ENCODE measurements at regions not wholly inside any gene's neighbourhood (a gene's known extent, or its start where the extent isn't known, plus 50 kb on each side); places are given as distances from the start of the nearest gene placed in this dataset.

- DNase-seq, result no peak
Observed at GRCh38 chr5:4348919-4349318, 753.3 kb downstream of the IRX1 start.

- no peak for DNase-seq
Observed at GRCh38 chr5:4356201-4356600, 760.6 kb downstream of the IRX1 start.

GRCh38 chr5:4359847-4360246 is 764.2 kb downstream of the IRX1 start:
- DNase-seq, result no peak

- DNase-seq, result no peak
Observed at GRCh38 chr5:4361753-4362152, 766.1 kb downstream of the IRX1 start.

GRCh38 chr5:4362411-4362810 is 766.8 kb downstream of the IRX1 start:
- no peak for DNase-seq

- no peak for DNase-seq
Observed at GRCh38 chr5:4363045-4363444, 767.4 kb downstream of the IRX1 start.

GRCh38 chr5:4366628-4367027 is 771.0 kb downstream of the IRX1 start:
- DNase-seq, result no peak

- DNase-seq, result no peak
Observed at GRCh38 chr5:4370218-4370617, 769.9 kb upstream of the ADAMTS16 start.

GRCh38 chr5:4372481-4372880 is 767.6 kb upstream of the ADAMTS16 start:
- DNase-seq, result no peak

- DNase-seq, result no peak
Observed at GRCh38 chr5:4373051-4373820, 766.9 kb upstream of the ADAMTS16 start.

GRCh38 chr5:4374866-4375265 is 765.3 kb upstream of the ADAMTS16 start:
- no peak for DNase-seq

GRCh38 chr5:4375640-4376039 is 764.5 kb upstream of the ADAMTS16 start:
- DNase-seq, result no peak

GRCh38 chr5:4383102-4383501 is 757.0 kb upstream of the ADAMTS16 start:
- no peak for DNase-seq

- DNase-seq, result no peak
Observed at GRCh38 chr5:4383518-4384198, 756.5 kb upstream of the ADAMTS16 start.

GRCh38 chr5:4384649-4385048 is 755.5 kb upstream of the ADAMTS16 start:
- no peak for DNase-seq

- no peak for DNase-seq
Observed at GRCh38 chr5:4386152-4386551, 754.0 kb upstream of the ADAMTS16 start.

- no peak for DNase-seq
Observed at GRCh38 chr5:4387290-4387689, 752.8 kb upstream of the ADAMTS16 start.

- DNase-seq, result no peak
Observed at GRCh38 chr5:4395752-4396151, 744.4 kb upstream of the ADAMTS16 start.

- DNase-seq, result no peak
Observed at GRCh38 chr5:4405614-4406219, 734.4 kb upstream of the ADAMTS16 start.

- DNase-seq, result no peak
Observed at GRCh38 chr5:4410151-4410550, 730.0 kb upstream of the ADAMTS16 start.

GRCh38 chr5:4411664-4412063 is 728.5 kb upstream of the ADAMTS16 start:
- DNase-seq, result no peak

- no peak for DNase-seq
Observed at GRCh38 chr5:4413996-4414395, 726.1 kb upstream of the ADAMTS16 start.

GRCh38 chr5:4418084-4418483 is 722.0 kb upstream of the ADAMTS16 start:
- no peak for DNase-seq

- DNase-seq, result no peak
Observed at GRCh38 chr5:4419281-4419680, 720.8 kb upstream of the ADAMTS16 start.
